ENCODE measurements at regions not wholly inside any gene's neighbourhood (a gene's known extent, or its start where the extent isn't known, plus 50 kb on each side); places are given as distances from the start of the nearest gene placed in this dataset.

GRCh38 chr1:165060285-165060793 lies 296.2 kb downstream of the LMX1A start:
- TF ChIP-seq CTCF (conservative IDR thresholded peaks at IDR 0.05 in 1 of 2, IDR thresholded peaks at IDR 0.05 in 1 of 2; ENCODE audit: extremely low read depth in 1 of 2, insufficient read depth in 1 of 2, low read depth in 1 of 2, low read length in 2 of 2) (no peak), EZH2 (IDR thresholded peaks at IDR 0.05; ENCODE audit: borderline replicate concordance, low read length) (no peak)

All from mammary epithelial cell (primary cell).